Activated CD4-positive, alpha-beta T cell treated with anti-CD3 and anti-CD28 coated beads, Interleukin-2, amount 50 U/mL, for 4 hours (primary cell): ENCODE measurements at regions not wholly inside any gene's neighbourhood (a gene's known extent, or its start where the extent isn't known, plus 50 kb on each side); places are given as distances from the start of the nearest gene placed in this dataset.
"Not testable (repeated sequence)": the region's sequence is repeated elsewhere in the genome, so short reads cannot be mapped to it uniquely, and the experiment has no call there.

Experiments used
- DNase-seq, 2 experiments: peaks; one replicate each; pipeline ENCODE4 v3.0.0-alpha.2; 2020

GRCh38 chr10:90975096-90975495 lies 54.2 kb upstream of the ANKRD1 start:
- no peak for DNase-seq

GRCh38 chr10:90977162-90977854 lies 56.4 kb upstream of the ANKRD1 start:
- DNase-seq: no peak

- no peak for DNase-seq
Measured at GRCh38 chr10:90977855-90978486, 57.1 kb upstream of the ANKRD1 start.

- DNase-seq: no peak
Measured at GRCh38 chr10:90982406-90983008, 61.6 kb upstream of the ANKRD1 start.

GRCh38 chr10:90983914-90984549 lies 63.1 kb upstream of the ANKRD1 start:
- DNase-seq: no peak

- DNase-seq: no peak
Measured at GRCh38 chr10:90984898-90985297, 64.0 kb upstream of the ANKRD1 start.

- DNase-seq: no peak
Measured at GRCh38 chr10:90985321-90985933, 64.5 kb upstream of the ANKRD1 start.

- DNase-seq: no peak
Measured at GRCh38 chr10:90986136-90986760, 65.4 kb upstream of the ANKRD1 start.

GRCh38 chr10:90986870-90987269 lies 66.0 kb upstream of the ANKRD1 start:
- DNase-seq: no peak

- DNase-seq: no peak
Measured at GRCh38 chr10:90987383-90987782, 66.5 kb upstream of the ANKRD1 start.

- no peak for DNase-seq
Measured at GRCh38 chr10:90988024-90988423, 67.1 kb upstream of the ANKRD1 start.

- no peak for DNase-seq
Measured at GRCh38 chr10:90988802-90989201, 67.9 kb upstream of the ANKRD1 start.

- DNase-seq: no peak
Measured at GRCh38 chr10:90989378-90989777, 68.5 kb upstream of the ANKRD1 start.

- no peak for DNase-seq
Measured at GRCh38 chr10:90992462-90992861, 71.6 kb upstream of the ANKRD1 start.

GRCh38 chr10:90993340-90993739 lies 72.5 kb upstream of the ANKRD1 start:
- no peak for DNase-seq

GRCh38 chr10:90997670-90998069 lies 76.8 kb upstream of the ANKRD1 start:
- no peak for DNase-seq

- no peak for DNase-seq
Measured at GRCh38 chr10:90998733-90999511, 78.0 kb upstream of the ANKRD1 start.

GRCh38 chr10:90999512-91000172 lies 78.8 kb upstream of the ANKRD1 start:
- no peak for DNase-seq

GRCh38 chr10:91000470-91000869 lies 79.6 kb upstream of the ANKRD1 start:
- DNase-seq: no peak

- no peak for DNase-seq
Measured at GRCh38 chr10:91000985-91001384, 80.1 kb upstream of the ANKRD1 start.

GRCh38 chr10:91002656-91003055 lies 81.8 kb upstream of the ANKRD1 start:
- no peak for DNase-seq

- DNase-seq: not testable (repeated sequence)
Measured at GRCh38 chr10:91003379-91003778, 82.5 kb upstream of the ANKRD1 start.
